Gastroesophageal sphincter (tissue), 3 donors: ENCODE measurements at regions not wholly inside any gene's neighbourhood (a gene's known extent, or its start where the extent isn't known, plus 50 kb on each side); places are given as distances from the start of the nearest gene placed in this dataset.

Experiments
- EP300 ChIP-seq: sonication (generic); formaldehyde crosslinking; IDR thresholded peaks from one replicate; pipeline ENCODE4 v1.6.1; 2017; ENCODE audit warnings: antibody characterized with exemption, mild to moderate bottlenecking
- POLR2A ChIP-seq, 2 donors: fragments of 450-650 bp; IDR thresholded peaks; one replicate each; pipeline ENCODE4 v1.6.1; 2017; ENCODE audit warnings: antibody characterized with exemption in 2 of 2, mild to moderate bottlenecking in 2 of 2, moderate library complexity in 1 of 2
- POLR2AphosphoS5 ChIP-seq: sonication (generic); formaldehyde crosslinking; IDR thresholded peaks from one replicate; pipeline ENCODE4 v1.6.1; 2017; ENCODE audit warnings: antibody characterized with exemption
- TF ChIP-seq, protein P1 (sequence below), 4 experiments: fragments of 200-600 bp in 2 of 4; fragments of 450-650 bp in 2 of 4; sonication (generic) in 1 of 4; IDR thresholded peaks; one replicate each; pipeline ENCODE4 v1.5.1; 2017 to 2019; ENCODE audit warnings: antibody characterized with exemption in 4 of 4, mild to moderate bottlenecking in 2 of 4, moderate library complexity in 2 of 4

DNA sequence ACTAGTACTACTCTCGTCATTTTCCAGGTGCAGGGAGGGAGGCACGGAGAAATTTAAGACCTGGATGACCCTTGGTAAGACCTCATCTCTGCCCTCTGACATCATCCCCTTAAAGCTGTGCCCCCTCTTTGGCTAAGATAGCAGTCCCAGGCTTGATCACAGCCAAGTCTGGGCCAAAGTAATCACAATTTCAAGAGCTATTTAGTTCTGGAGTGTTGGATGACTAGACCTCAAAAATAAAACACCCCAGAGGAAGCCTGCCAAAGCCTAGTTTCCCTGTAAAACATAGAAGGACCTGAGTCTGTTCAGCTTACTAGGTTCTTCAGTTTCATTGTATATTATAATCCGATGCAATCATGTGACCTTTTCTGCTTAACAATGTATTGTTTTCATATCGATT, 144.6 kb upstream of the ARHGEF9 start:
- TF ChIP-seq POLR2A (IDR thresholded peaks at IDR 0.05) (no peak), EP300 (no peak), POLR2AphosphoS5 (no peak)
- TF ChIP-seq, protein P1, sequence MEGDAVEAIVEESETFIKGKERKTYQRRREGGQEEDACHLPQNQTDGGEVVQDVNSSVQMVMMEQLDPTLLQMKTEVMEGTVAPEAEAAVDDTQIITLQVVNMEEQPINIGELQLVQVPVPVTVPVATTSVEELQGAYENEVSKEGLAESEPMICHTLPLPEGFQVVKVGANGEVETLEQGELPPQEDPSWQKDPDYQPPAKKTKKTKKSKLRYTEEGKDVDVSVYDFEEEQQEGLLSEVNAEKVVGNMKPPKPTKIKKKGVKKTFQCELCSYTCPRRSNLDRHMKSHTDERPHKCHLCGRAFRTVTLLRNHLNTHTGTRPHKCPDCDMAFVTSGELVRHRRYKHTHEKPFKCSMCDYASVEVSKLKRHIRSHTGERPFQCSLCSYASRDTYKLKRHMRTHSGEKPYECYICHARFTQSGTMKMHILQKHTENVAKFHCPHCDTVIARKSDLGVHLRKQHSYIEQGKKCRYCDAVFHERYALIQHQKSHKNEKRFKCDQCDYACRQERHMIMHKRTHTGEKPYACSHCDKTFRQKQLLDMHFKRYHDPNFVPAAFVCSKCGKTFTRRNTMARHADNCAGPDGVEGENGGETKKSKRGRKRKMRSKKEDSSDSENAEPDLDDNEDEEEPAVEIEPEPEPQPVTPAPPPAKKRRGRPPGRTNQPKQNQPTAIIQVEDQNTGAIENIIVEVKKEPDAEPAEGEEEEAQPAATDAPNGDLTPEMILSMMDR (IDR thresholded peaks at IDR 0.05), result no peak
